ENCODE measurements at regions not wholly inside any gene's neighbourhood (a gene's known extent, or its start where the extent isn't known, plus 50 kb on each side); places are given as distances from the start of the nearest gene placed in this dataset.

DNA sequence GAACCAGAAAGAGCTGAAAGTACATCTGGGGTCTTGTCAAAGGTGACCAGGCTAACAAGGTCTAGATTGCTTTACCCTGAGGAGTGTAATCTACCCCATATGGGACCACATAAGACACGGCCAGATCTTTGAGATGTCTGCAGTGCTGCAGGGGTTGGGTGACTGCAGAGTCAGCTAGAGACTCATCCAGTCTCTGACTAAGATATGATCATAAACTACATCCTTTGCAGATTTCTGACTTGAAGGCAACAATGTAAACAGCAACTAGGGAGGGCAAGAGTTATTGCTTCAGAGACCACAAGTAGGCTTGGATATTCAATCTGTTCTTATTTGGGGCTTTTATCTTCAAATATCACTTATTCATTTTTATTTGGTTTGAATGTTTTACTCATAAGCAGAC is 1080.5 kb upstream of the FOXG1 start:
- no peak for DNase-seq (ENCODE audit: low spot score)
- Histone ChIP-seq H3K27me3 (ENCODE audit: insufficient read depth, poor library complexity, severe bottlenecking) (peaks cover 4% of the 10 kb centered on the region), H3K4me1 (ENCODE audit: insufficient read depth, poor library complexity, severe bottlenecking) (no peaks in the 10 kb centered on the region), H3K4me3 (ENCODE audit: severe bottlenecking) (no peak overlapping the region), H3K9me3 (ENCODE audit: severe bottlenecking) (no peaks in the 10 kb centered on the region), H3K27ac (ENCODE audit: poor library complexity, severe bottlenecking) (no peak overlapping the region), H3K36me3 (ENCODE audit: low read depth) (no peaks in the 10 kb centered on the region)
- ATAC-seq (ENCODE audit: low read depth), result peak; percentile 67
- TF ChIP-seq, protein P1, sequence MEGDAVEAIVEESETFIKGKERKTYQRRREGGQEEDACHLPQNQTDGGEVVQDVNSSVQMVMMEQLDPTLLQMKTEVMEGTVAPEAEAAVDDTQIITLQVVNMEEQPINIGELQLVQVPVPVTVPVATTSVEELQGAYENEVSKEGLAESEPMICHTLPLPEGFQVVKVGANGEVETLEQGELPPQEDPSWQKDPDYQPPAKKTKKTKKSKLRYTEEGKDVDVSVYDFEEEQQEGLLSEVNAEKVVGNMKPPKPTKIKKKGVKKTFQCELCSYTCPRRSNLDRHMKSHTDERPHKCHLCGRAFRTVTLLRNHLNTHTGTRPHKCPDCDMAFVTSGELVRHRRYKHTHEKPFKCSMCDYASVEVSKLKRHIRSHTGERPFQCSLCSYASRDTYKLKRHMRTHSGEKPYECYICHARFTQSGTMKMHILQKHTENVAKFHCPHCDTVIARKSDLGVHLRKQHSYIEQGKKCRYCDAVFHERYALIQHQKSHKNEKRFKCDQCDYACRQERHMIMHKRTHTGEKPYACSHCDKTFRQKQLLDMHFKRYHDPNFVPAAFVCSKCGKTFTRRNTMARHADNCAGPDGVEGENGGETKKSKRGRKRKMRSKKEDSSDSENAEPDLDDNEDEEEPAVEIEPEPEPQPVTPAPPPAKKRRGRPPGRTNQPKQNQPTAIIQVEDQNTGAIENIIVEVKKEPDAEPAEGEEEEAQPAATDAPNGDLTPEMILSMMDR (IDR thresholded peaks at IDR 0.05; ENCODE audit: poor library complexity, severe bottlenecking), result no peak

DNA sequence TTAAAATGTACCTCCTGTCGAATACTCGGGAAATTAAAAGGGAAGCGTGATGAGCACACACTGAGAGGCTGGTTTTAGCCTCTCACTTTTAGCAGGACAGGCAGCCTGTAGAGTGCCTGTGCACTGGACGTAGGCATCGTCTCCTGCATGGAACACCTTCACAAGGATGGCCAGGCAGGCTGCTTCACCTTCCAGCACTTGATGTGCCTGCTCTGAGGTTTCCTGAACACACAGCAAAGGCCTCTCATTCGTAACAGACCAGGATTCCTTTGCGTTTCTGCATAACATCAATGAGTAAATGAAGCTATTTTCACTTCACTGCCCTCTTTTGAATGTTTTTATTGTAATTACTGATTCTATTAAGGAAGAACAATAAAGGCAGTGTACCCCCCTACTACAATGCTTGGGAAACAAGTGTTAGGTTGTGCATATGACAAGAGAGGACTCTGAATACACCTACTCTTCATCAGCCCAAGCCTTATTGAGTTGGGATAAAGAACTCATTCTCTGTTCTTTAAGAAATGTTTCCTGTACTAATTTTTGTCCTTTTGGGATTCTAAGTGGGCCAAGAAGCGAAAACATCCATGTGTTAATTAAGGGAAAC is 1077.6 kb upstream of the FOXG1 start:
- Histone ChIP-seq H3K4me1 (ENCODE audit: insufficient read depth, poor library complexity, severe bottlenecking) (no peaks in the 10 kb centered on the region), H3K27ac (ENCODE audit: poor library complexity, severe bottlenecking) (no peak overlapping the region), H3K4me3 (ENCODE audit: severe bottlenecking) (no peak overlapping the region), H3K36me3 (ENCODE audit: low read depth) (no peaks in the 10 kb centered on the region), H3K27me3 (ENCODE audit: insufficient read depth, poor library complexity, severe bottlenecking) (peaks cover 4% of the 10 kb centered on the region), H3K9me3 (ENCODE audit: severe bottlenecking) (no peaks in the 10 kb centered on the region)
- DNase-seq (ENCODE audit: low spot score), result no peak
- TF ChIP-seq, protein P1 (IDR thresholded peaks at IDR 0.05; ENCODE audit: poor library complexity, severe bottlenecking), result no peak
- ATAC-seq (ENCODE audit: low read depth), result no peak

DNA sequence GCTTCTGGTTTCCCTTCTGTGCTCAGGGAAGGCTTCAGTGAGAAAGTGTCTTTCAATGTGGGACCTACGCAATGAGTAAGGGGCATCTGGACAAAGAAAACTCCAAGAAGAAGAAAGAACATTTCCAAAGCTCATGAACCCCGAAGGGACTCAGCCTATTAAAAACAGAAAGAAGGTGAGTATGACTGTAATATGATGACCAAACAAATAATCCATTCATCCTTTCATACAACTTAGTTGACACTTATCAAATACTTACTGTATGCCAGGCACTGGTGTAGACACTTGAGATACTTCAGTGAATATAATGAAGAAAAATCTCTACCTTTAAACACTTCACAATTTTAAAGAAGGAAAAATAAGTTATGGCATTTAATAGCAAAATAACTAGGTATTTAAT is 1054.2 kb upstream of the FOXG1 start:
- H3K27me3 ChIP-seq (ENCODE audit: insufficient read depth, poor library complexity, severe bottlenecking), result no peaks in the 10 kb centered on the region
- H3K27ac ChIP-seq (ENCODE audit: poor library complexity, severe bottlenecking), result no peak overlapping the region
- ATAC-seq (ENCODE audit: low read depth), result no peak

DNA sequence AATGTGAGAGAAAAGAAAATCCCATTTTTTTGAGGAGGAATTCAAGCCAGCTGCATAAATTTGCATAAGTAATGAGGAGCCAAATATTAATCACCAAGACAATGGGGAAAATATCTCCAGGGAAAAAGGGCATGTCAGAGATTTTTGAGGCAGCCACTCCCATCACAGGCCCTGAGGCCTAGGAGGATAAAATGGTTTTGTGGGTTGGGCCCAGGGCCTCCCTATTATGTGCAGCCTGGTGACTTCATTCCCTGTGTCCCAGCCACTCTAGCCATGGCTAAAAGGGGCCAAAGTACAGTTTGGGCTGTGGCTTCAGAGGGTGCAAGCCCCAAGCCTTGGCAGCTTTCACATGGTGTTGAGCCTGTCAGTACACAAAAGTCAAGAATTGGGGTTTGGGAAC is 1051.0 kb upstream of the FOXG1 start:
- no peaks in the 10 kb centered on the region for H3K9me3 ChIP-seq (ENCODE audit: severe bottlenecking)
- H3K27me3 ChIP-seq (ENCODE audit: insufficient read depth, poor library complexity, severe bottlenecking), result no peaks in the 10 kb centered on the region
- ATAC-seq (ENCODE audit: low read depth) (no peak), DNase-seq (ENCODE audit: low spot score) (no peak)
- TF ChIP-seq, protein P1 (IDR thresholded peaks at IDR 0.05; ENCODE audit: poor library complexity, severe bottlenecking), result no peak
- H3K27ac ChIP-seq (ENCODE audit: poor library complexity, severe bottlenecking), result no peak overlapping the region
- H3K4me3 ChIP-seq (ENCODE audit: severe bottlenecking), result no peak overlapping the region
- no peaks in the 10 kb centered on the region for H3K4me1 ChIP-seq (ENCODE audit: insufficient read depth, poor library complexity, severe bottlenecking)
- H3K36me3 ChIP-seq (ENCODE audit: low read depth), result no peaks in the 10 kb centered on the region

More for the DNA sequence above, 1054.2 kb upstream of the FOXG1 start:
- peaks cover 5% of the 10 kb centered on the region for H3K9me3 ChIP-seq (ENCODE audit: severe bottlenecking)
- no peaks in the 10 kb centered on the region for H3K36me3 ChIP-seq (ENCODE audit: low read depth)
- H3K4me3 ChIP-seq (ENCODE audit: severe bottlenecking), result no peak overlapping the region
- TF ChIP-seq, protein P1 (IDR thresholded peaks at IDR 0.05; ENCODE audit: poor library complexity, severe bottlenecking), result no peak
- no peaks in the 10 kb centered on the region for H3K4me1 ChIP-seq (ENCODE audit: insufficient read depth, poor library complexity, severe bottlenecking)
- no peak for DNase-seq (ENCODE audit: low spot score)

DNA sequence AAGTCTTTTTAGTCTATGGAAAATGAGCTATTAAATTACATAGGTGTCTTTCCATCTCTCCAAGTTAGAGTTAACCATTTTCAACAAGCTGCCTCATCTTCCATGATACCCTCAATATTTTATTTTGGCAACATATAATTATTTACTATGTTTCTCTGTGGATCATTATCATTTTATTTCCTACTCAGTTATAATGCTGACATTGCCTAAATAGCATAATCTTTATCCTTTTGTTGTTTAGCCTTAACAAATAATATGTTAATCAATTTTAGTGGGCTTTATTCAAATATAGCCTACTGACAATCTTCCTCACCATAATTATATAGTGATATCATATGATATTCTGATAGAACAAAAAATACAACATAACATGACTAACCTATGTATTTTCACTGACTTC is 1044.8 kb upstream of the FOXG1 start:
- ATAC-seq (ENCODE audit: low read depth), result no peak
- peaks cover 13% of the 10 kb centered on the region for H3K27me3 ChIP-seq (ENCODE audit: insufficient read depth, poor library complexity, severe bottlenecking)

More for the DNA sequence above, 1044.8 kb upstream of the FOXG1 start:
- no peak for DNase-seq (ENCODE audit: low spot score)
- H3K36me3 ChIP-seq (ENCODE audit: low read depth), result no peaks in the 10 kb centered on the region
- no peak overlapping the region for H3K4me3 ChIP-seq (ENCODE audit: severe bottlenecking)
- no peaks in the 10 kb centered on the region for H3K4me1 ChIP-seq (ENCODE audit: insufficient read depth, poor library complexity, severe bottlenecking)
- H3K27ac ChIP-seq (ENCODE audit: poor library complexity, severe bottlenecking), result no peak overlapping the region
- no peaks in the 10 kb centered on the region for H3K9me3 ChIP-seq (ENCODE audit: severe bottlenecking)
- TF ChIP-seq, protein P1 (IDR thresholded peaks at IDR 0.05; ENCODE audit: poor library complexity, severe bottlenecking), result no peak
